DOHH2 (cell line): ENCODE measurements at regions not wholly inside any gene's neighbourhood (a gene's known extent, or its start where the extent isn't known, plus 50 kb on each side); places are given as distances from the start of the nearest gene placed in this dataset.

Source experiments
- H3F3A ChIP-seq: fragments of 200-600 bp; sonication (generic), shearing (Covaris generic); 2 replicates; pipeline ENCODE4 v1.6.0; 2016; ENCODE audit warnings: antibody characterized with exemption, mild to moderate bottlenecking; ENCODE audit not compliant: control insufficient read depth, insufficient read depth
- H3K27ac ChIP-seq: fragments of 200-600 bp; sonication (generic); 2 replicates; pipeline ENCODE4 v1.5.1; 2014; ENCODE audit warnings: low read depth, mild to moderate bottlenecking, low read length, moderate library complexity
- H3K27me3 ChIP-seq: fragments of 200-600 bp; sonication (generic); 2 replicates; pipeline ENCODE4 v1.6.1; 2014; ENCODE audit warnings: mild to moderate bottlenecking, low read length, mixed read lengths; ENCODE audit not compliant: control insufficient read depth
- H3K36me3 ChIP-seq: fragments of 200-600 bp; sonication (generic); 2 replicates; pipeline ENCODE4 v1.6.1; 2014; ENCODE audit warnings: mild to moderate bottlenecking, low read length, moderate library complexity, mixed read lengths; ENCODE audit not compliant: control insufficient read depth
- H3K4me1 ChIP-seq: fragments of 200-600 bp; sonication (generic); 2 replicates; pipeline ENCODE4 v1.6.1; 2014; ENCODE audit warnings: mild to moderate bottlenecking, low read length, mixed read lengths; ENCODE audit not compliant: control insufficient read depth
- H3K4me2 ChIP-seq: fragments of 200-600 bp; sonication (generic); 2 replicates; pipeline ENCODE4 v1.6.0; 2014; ENCODE audit warnings: mild to moderate bottlenecking, low read length, moderate library complexity
- H3K4me3 ChIP-seq: fragments of 200-600 bp; sonication (generic); 2 replicates; pipeline ENCODE4 v1.5.1; 2014; ENCODE audit warnings: mild to moderate bottlenecking, low read length, mixed read lengths
- H3K79me2 ChIP-seq: fragments of 200-600 bp; sonication (generic); 2 replicates; pipeline ENCODE4 v1.6.1; 2014; ENCODE audit warnings: mild to moderate bottlenecking, low read length, mixed read lengths; ENCODE audit not compliant: control insufficient read depth
- H3K9me2 ChIP-seq: fragments of 200-600 bp; sonication (generic); replicated peaks from 2 replicates; pipeline ENCODE4 v1.6.1; 2014; ENCODE audit warnings: mild to moderate bottlenecking, low read length, mixed read lengths; ENCODE audit not compliant: control insufficient read depth
- H3K9me3 ChIP-seq: fragments of 200-600 bp; sonication (generic); 2 replicates; pipeline ENCODE4 v1.6.1; 2014; ENCODE audit warnings: antibody characterized with exemption, low read length, mixed read lengths; ENCODE audit not compliant: control insufficient read depth, insufficient read depth
- H4K20me1 ChIP-seq: fragments of 200-600 bp; sonication (generic); 2 replicates; pipeline ENCODE4 v1.6.0; 2014; ENCODE audit warnings: low read depth, mild to moderate bottlenecking, antibody characterized with exemption, low read length, moderate library complexity; ENCODE audit not compliant: control insufficient read depth, insufficient read depth
- EZH2phosphoT487 ChIP-seq: fragments of 200-600 bp; sonication (generic); IDR thresholded peaks from 2 replicates; pipeline ENCODE4 v1.6.1; 2017; ENCODE audit warnings: borderline replicate concordance, mild to moderate bottlenecking, antibody characterized with exemption, low read length, moderate library complexity, mixed read lengths
- TF ChIP-seq, protein P1 (sequence below): fragments of 200-600 bp; sonication (generic); IDR thresholded peaks from one replicate; pipeline ENCODE4 v1.5.1; 2014; ENCODE audit warnings: antibody characterized with exemption, mild to moderate bottlenecking, low read depth, low read length; ENCODE audit not compliant: poor library complexity, severe bottlenecking

DNA sequence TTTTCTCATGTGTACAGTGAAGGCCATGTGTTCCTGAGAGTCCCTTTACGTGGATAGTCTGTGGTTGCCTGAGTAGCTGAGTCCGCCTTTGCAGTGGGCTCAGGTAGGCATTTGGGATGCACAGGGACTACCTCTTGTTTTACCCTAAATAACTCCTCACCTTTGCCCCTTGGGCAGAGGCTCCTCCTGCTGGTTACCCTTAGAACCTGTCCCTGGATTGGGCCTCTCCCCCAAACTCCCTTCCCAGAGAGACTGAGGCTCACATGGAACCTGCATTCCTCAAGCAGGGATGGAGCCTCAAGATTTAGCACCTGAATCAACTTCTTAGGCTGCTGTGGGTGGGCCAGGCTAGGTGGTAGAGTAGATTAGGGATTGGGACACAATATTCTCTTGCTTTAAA lies 111.7 kb downstream of the FOXD2 start:
- H3K4me1 ChIP-seq: no peaks in the 10 kb centered on the region
- H3K4me2 ChIP-seq: no peak overlapping the region
- H3K9me2 ChIP-seq: no peaks in the 10 kb centered on the region
- H3K9me3 ChIP-seq: no peaks in the 10 kb centered on the region
- no peaks in the 10 kb centered on the region for H4K20me1 ChIP-seq
- TF ChIP-seq, protein P1, sequence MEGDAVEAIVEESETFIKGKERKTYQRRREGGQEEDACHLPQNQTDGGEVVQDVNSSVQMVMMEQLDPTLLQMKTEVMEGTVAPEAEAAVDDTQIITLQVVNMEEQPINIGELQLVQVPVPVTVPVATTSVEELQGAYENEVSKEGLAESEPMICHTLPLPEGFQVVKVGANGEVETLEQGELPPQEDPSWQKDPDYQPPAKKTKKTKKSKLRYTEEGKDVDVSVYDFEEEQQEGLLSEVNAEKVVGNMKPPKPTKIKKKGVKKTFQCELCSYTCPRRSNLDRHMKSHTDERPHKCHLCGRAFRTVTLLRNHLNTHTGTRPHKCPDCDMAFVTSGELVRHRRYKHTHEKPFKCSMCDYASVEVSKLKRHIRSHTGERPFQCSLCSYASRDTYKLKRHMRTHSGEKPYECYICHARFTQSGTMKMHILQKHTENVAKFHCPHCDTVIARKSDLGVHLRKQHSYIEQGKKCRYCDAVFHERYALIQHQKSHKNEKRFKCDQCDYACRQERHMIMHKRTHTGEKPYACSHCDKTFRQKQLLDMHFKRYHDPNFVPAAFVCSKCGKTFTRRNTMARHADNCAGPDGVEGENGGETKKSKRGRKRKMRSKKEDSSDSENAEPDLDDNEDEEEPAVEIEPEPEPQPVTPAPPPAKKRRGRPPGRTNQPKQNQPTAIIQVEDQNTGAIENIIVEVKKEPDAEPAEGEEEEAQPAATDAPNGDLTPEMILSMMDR: no peak
- no peak for TF ChIP-seq EZH2phosphoT487
- H3K4me3 ChIP-seq: no peak overlapping the region
- H3K36me3 ChIP-seq: no peaks in the 10 kb centered on the region
- H3F3A ChIP-seq: no peaks in the 10 kb centered on the region
- H3K79me2 ChIP-seq: no peaks in the 10 kb centered on the region
- H3K27ac ChIP-seq: no peak overlapping the region
- H3K27me3 ChIP-seq: 0 out of 2 replicates have a peak, but pooled peaks cover 4% of the 10 kb centered on the region

- Histone ChIP-seq H3F3A (no peaks in the 10 kb centered on the region), H3K36me3 (no peaks in the 10 kb centered on the region), H4K20me1 (no peaks in the 10 kb centered on the region), H3K27ac (no peak overlapping the region), H3K9me3 (no peaks in the 10 kb centered on the region), H3K79me2 (no peaks in the 10 kb centered on the region), H3K9me2 (no peaks in the 10 kb centered on the region), H3K27me3 (0 out of 2 replicates have a peak, but pooled peaks cover 4% of the 10 kb centered on the region), H3K4me2 (no peak overlapping the region), H3K4me1 (no peaks in the 10 kb centered on the region), H3K4me3 (no peak overlapping the region)
- TF ChIP-seq, protein P1: no peak
- TF ChIP-seq EZH2phosphoT487: no peak
These were observed 113.1 kb downstream of the FOXD2 start for GRCh38 chr1:47550929-47551328.

GRCh38 chr1:47551971-47552528 lies 114.2 kb downstream of the FOXD2 start:
- Histone ChIP-seq H3K9me2 (no peaks in the 10 kb centered on the region), H3K79me2 (no peaks in the 10 kb centered on the region), H3K4me2 (no peak overlapping the region), H3K4me3 (no peak overlapping the region), H3K4me1 (no peaks in the 10 kb centered on the region), H3K9me3 (no peaks in the 10 kb centered on the region), H3K27ac (no peak overlapping the region), H4K20me1 (no peaks in the 10 kb centered on the region), H3F3A (no peaks in the 10 kb centered on the region), H3K27me3 (0 out of 2 replicates have a peak, but pooled peaks cover 4% of the 10 kb centered on the region), H3K36me3 (no peaks in the 10 kb centered on the region)
- TF ChIP-seq EZH2phosphoT487: no peak
- TF ChIP-seq, protein P1: no peak
